Activated CD4-positive, alpha-beta memory T cell treated with anti-CD3 and anti-CD28 coated beads, Interleukin-2, amount 10 ng/mL, durations not matched to agents 7 days and 5 days (primary cell): ENCODE measurements at regions not wholly inside any gene's neighbourhood (a gene's known extent, or its start where the extent isn't known, plus 50 kb on each side); places are given as distances from the start of the nearest gene placed in this dataset.
"Not testable (repeated sequence)": the region's sequence is repeated elsewhere in the genome, so short reads cannot be mapped to it uniquely, and the experiment has no call there.

ENCODE experiments used
- CTCF ChIA-PET: fragments of 350-600 bp; sonication (Branson Sonifier 250); formaldehyde crosslinking; loops from one replicate; lab custom pipeline; 2021; ENCODE audit warnings: antibody characterized with exemption, inconsistent platforms; lab: Charles Lee
- POLR2A ChIA-PET: fragments of 350-600 bp; sonication (Branson Sonifier 250); formaldehyde crosslinking; loops from one replicate; lab custom pipeline; 2021; ENCODE audit warnings: antibody characterized with exemption; lab: Charles Lee
- DNase-seq: peaks from one replicate; pipeline ENCODE4 v3.0.0-alpha.2; 2020
- H3K27ac Mint-ChIP-seq: one replicate; pipeline ENCODE4 v1.8.0; 2021; ENCODE audit warnings: mild to moderate bottlenecking, mixed read lengths
- H3K27me3 Mint-ChIP-seq: one replicate; pipeline ENCODE4 v1.8.0; 2021; ENCODE audit warnings: mixed read lengths
- H3K36me3 Mint-ChIP-seq: one replicate; pipeline ENCODE4 v1.8.0; 2021; ENCODE audit warnings: low read depth, mixed read lengths
- H3K4me1 Mint-ChIP-seq: one replicate; pipeline ENCODE4 v1.8.0; 2021; ENCODE audit warnings: mixed read lengths
- H3K4me3 Mint-ChIP-seq: one replicate; pipeline ENCODE4 v1.8.0; 2021; ENCODE audit warnings: mild to moderate bottlenecking, mixed read lengths
- H3K9me3 Mint-ChIP-seq: one replicate; pipeline ENCODE4 v1.8.0; 2021; ENCODE audit warnings: mixed read lengths

GRCh38 chr3:88452228-88452627, 302.5 kb downstream of the C3orf38 start:
- CTCF ChIA-PET, result no interaction called here
- Mint-ChIP-seq H3K27me3 (no peaks in the 10 kb centered on the region), H3K4me3 (no peak overlapping the region), H3K4me1 (no peaks in the 10 kb centered on the region), H3K36me3 (no peaks in the 10 kb centered on the region), H3K27ac (no peak overlapping the region), H3K9me3 (peaks cover 2% of the 10 kb centered on the region)
- POLR2A ChIA-PET, result no interaction called here
- no peak for DNase-seq

GRCh38 chr3:88460369-88460768, 310.6 kb downstream of the C3orf38 start:
- Mint-ChIP-seq H3K9me3 (peaks cover 4% of the 10 kb centered on the region), H3K27ac (no peak overlapping the region), H3K4me1 (no peaks in the 10 kb centered on the region), H3K27me3 (no peaks in the 10 kb centered on the region), H3K4me3 (no peak overlapping the region), H3K36me3 (no peaks in the 10 kb centered on the region)
- DNase-seq, result no peak
- ChIA-PET CTCF (no interaction called here), POLR2A (no interaction called here)

- POLR2A ChIA-PET, result no interaction called here
- DNase-seq, result no peak
- Mint-ChIP-seq H3K9me3 (peaks cover 10% of the 10 kb centered on the region), H3K36me3 (no peaks in the 10 kb centered on the region), H3K27me3 (no peaks in the 10 kb centered on the region), H3K27ac (no peak overlapping the region), H3K4me1 (no peaks in the 10 kb centered on the region), H3K4me3 (no peak overlapping the region)
- CTCF ChIA-PET, result no interaction called here
Measured at GRCh38 chr3:88462230-88462629, 312.5 kb downstream of the C3orf38 start.

GRCh38 chr3:88467191-88467590, 317.4 kb downstream of the C3orf38 start:
- CTCF ChIA-PET, result no interaction called here
- H3K4me3 Mint-ChIP-seq, result no peak overlapping the region
- H3K9me3 Mint-ChIP-seq, result peaks cover 10% of the 10 kb centered on the region
- H3K27ac Mint-ChIP-seq, result no peak overlapping the region
- H3K4me1 Mint-ChIP-seq, result no peaks in the 10 kb centered on the region
- DNase-seq, result no peak
- POLR2A ChIA-PET, result no interaction called here
- no peaks in the 10 kb centered on the region for H3K36me3 Mint-ChIP-seq
- no peaks in the 10 kb centered on the region for H3K27me3 Mint-ChIP-seq

- CTCF ChIA-PET, result no interaction called here
- Mint-ChIP-seq H3K27ac (no peak overlapping the region), H3K4me1 (no peaks in the 10 kb centered on the region), H3K9me3 (peaks cover 10% of the 10 kb centered on the region), H3K36me3 (no peaks in the 10 kb centered on the region), H3K27me3 (no peaks in the 10 kb centered on the region), H3K4me3 (no peak overlapping the region)
- DNase-seq, result no peak
- POLR2A ChIA-PET, result no interaction called here
Measured at GRCh38 chr3:88469216-88469615, 319.5 kb downstream of the C3orf38 start.

GRCh38 chr3:88478460-88478859, 328.7 kb downstream of the C3orf38 start:
- Mint-ChIP-seq H3K27me3 (no peaks in the 10 kb centered on the region), H3K9me3 (peaks cover 5% of the 10 kb centered on the region), H3K4me3 (no peak overlapping the region), H3K27ac (no peak overlapping the region), H3K36me3 (no peaks in the 10 kb centered on the region), H3K4me1 (no peaks in the 10 kb centered on the region)
- POLR2A ChIA-PET, result no interaction called here
- CTCF ChIA-PET, result no interaction called here
- DNase-seq, result no peak

- no peaks in the 10 kb centered on the region for H3K4me1 Mint-ChIP-seq
- no peaks in the 10 kb centered on the region for H3K36me3 Mint-ChIP-seq
- POLR2A ChIA-PET, result no interaction called here
- no peak overlapping the region for H3K27ac Mint-ChIP-seq
- no peak overlapping the region for H3K4me3 Mint-ChIP-seq
- CTCF ChIA-PET, result no interaction called here
- H3K9me3 Mint-ChIP-seq, result peaks cover 4% of the 10 kb centered on the region
- no peak for DNase-seq
- H3K27me3 Mint-ChIP-seq, result no peaks in the 10 kb centered on the region
Measured at GRCh38 chr3:88480822-88481221, 331.1 kb downstream of the C3orf38 start.

GRCh38 chr3:88485001-88485400, 335.2 kb downstream of the C3orf38 start:
- Mint-ChIP-seq H3K36me3 (no peaks in the 10 kb centered on the region), H3K9me3 (no peaks in the 10 kb centered on the region), H3K4me1 (no peaks in the 10 kb centered on the region), H3K27me3 (no peaks in the 10 kb centered on the region), H3K27ac (no peak overlapping the region), H3K4me3 (no peak overlapping the region)
- POLR2A ChIA-PET, result no interaction called here
- CTCF ChIA-PET, result no interaction called here
- DNase-seq, result no peak

GRCh38 chr3:88508818-88509217, 359.1 kb downstream of the C3orf38 start:
- H3K4me1 Mint-ChIP-seq, CTCF ChIA-PET, DNase-seq, H3K9me3 Mint-ChIP-seq, POLR2A ChIA-PET, H3K36me3 Mint-ChIP-seq, H3K27me3 Mint-ChIP-seq, H3K27ac Mint-ChIP-seq, H3K4me3 Mint-ChIP-seq: not testable (repeated sequence)

- CTCF ChIA-PET, result no interaction called here
- Mint-ChIP-seq H3K27me3 (no peaks in the 10 kb centered on the region), H3K9me3 (peaks cover 5% of the 10 kb centered on the region), H3K36me3 (no peaks in the 10 kb centered on the region), H3K27ac (no peak overlapping the region), H3K4me1 (no peaks in the 10 kb centered on the region), H3K4me3 (no peak overlapping the region)
- POLR2A ChIA-PET, result no interaction called here
- DNase-seq, result no peak
Measured at GRCh38 chr3:88509582-88509981, 359.8 kb downstream of the C3orf38 start.

- Mint-ChIP-seq H3K27ac (no peak overlapping the region), H3K9me3 (peaks cover 10% of the 10 kb centered on the region), H3K27me3 (no peaks in the 10 kb centered on the region), H3K36me3 (no peaks in the 10 kb centered on the region), H3K4me3 (no peak overlapping the region), H3K4me1 (no peaks in the 10 kb centered on the region)
- ChIA-PET CTCF (no interaction called here), POLR2A (no interaction called here)
- no peak for DNase-seq
Measured at GRCh38 chr3:88528494-88528893, 378.7 kb downstream of the C3orf38 start.

GRCh38 chr3:88534534-88534933, 384.8 kb downstream of the C3orf38 start:
- POLR2A ChIA-PET, result no interaction called here
- no peaks in the 10 kb centered on the region for H3K9me3 Mint-ChIP-seq
- DNase-seq, result no peak
- H3K27ac Mint-ChIP-seq, result no peak overlapping the region
- no peaks in the 10 kb centered on the region for H3K4me1 Mint-ChIP-seq
- H3K27me3 Mint-ChIP-seq, result no peaks in the 10 kb centered on the region
- no peaks in the 10 kb centered on the region for H3K36me3 Mint-ChIP-seq
- H3K4me3 Mint-ChIP-seq, result no peak overlapping the region
- CTCF ChIA-PET, result no interaction called here

- POLR2A ChIA-PET, result no interaction called here
- no peak overlapping the region for H3K4me3 Mint-ChIP-seq
Measured at GRCh38 chr3:88535563-88535962, 385.8 kb downstream of the C3orf38 start.

GRCh38 chr3:88542916-88543315, 393.2 kb downstream of the C3orf38 start:
- no peaks in the 10 kb centered on the region for H3K4me1 Mint-ChIP-seq
- POLR2A ChIA-PET, result no interaction called here

More at GRCh38 chr3:88535563-88535962, 385.8 kb downstream of the C3orf38 start:
- H3K4me1 Mint-ChIP-seq, result no peaks in the 10 kb centered on the region
- no peak overlapping the region for H3K27ac Mint-ChIP-seq
- H3K9me3 Mint-ChIP-seq, result no peaks in the 10 kb centered on the region
- no peaks in the 10 kb centered on the region for H3K36me3 Mint-ChIP-seq
- no peaks in the 10 kb centered on the region for H3K27me3 Mint-ChIP-seq
- CTCF ChIA-PET, result no interaction called here
- no peak for DNase-seq

GRCh38 chr3:88572450-88572849, 422.7 kb downstream of the C3orf38 start:
- H3K27me3 Mint-ChIP-seq, result no peaks in the 10 kb centered on the region
- no peak for DNase-seq
- peaks cover 3% of the 10 kb centered on the region for H3K9me3 Mint-ChIP-seq
- H3K4me1 Mint-ChIP-seq, result no peaks in the 10 kb centered on the region
- ChIA-PET CTCF (no interaction called here), POLR2A (no interaction called here)
- no peak overlapping the region for H3K27ac Mint-ChIP-seq
- no peak overlapping the region for H3K4me3 Mint-ChIP-seq
- H3K36me3 Mint-ChIP-seq, result no peaks in the 10 kb centered on the region

More at GRCh38 chr3:88542916-88543315, 393.2 kb downstream of the C3orf38 start:
- no peak overlapping the region for H3K4me3 Mint-ChIP-seq
- H3K27ac Mint-ChIP-seq, result no peak overlapping the region
- CTCF ChIA-PET, result no interaction called here
- no peak for DNase-seq
- no peaks in the 10 kb centered on the region for H3K27me3 Mint-ChIP-seq
- H3K9me3 Mint-ChIP-seq, result peaks cover 10% of the 10 kb centered on the region
- H3K36me3 Mint-ChIP-seq, result no peaks in the 10 kb centered on the region
